CD4-positive, alpha-beta T cell treated with Interleukin-10 for 1 hour (primary cell): ENCODE measurements at regions not wholly inside any gene's neighbourhood (a gene's known extent, or its start where the extent isn't known, plus 50 kb on each side); places are given as distances from the start of the nearest gene placed in this dataset.
A peak's percentile ranks its signal among the peaks of the same experiment; 100 is the strongest.
"Not testable (repeated sequence)": the region's sequence is repeated elsewhere in the genome, so short reads cannot be mapped to it uniquely, and the experiment has no call there.

Source experiments
- DNase-seq: peaks from one replicate; pipeline ENCODE4 v3.0.0-alpha.2; 2020

- no peak for DNase-seq
These were observed 147.2 kb downstream of the NDUFA12 start for GRCh38 chr12:94856324-94856723.

DNA sequence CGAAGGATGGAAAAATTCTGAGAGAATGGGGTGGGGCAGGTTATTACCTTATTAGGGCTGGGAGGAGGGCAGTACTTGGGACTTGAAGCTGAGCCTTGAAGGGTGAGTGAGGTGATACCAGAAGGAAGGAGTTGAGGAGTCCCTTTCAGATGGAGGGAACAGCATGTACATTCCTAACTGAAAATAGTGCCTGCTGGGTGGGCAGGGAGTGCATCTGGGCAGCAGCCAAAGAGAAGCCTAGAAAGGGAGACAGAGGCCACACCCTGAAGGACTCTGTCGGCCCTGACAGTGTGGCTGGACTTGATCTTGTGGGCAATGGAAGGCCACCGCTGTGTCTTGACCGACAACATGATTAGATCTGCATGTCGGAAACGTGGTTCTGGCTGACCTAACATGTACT is 147.6 kb downstream of the NDUFA12 start:
- no peak for DNase-seq

DNA sequence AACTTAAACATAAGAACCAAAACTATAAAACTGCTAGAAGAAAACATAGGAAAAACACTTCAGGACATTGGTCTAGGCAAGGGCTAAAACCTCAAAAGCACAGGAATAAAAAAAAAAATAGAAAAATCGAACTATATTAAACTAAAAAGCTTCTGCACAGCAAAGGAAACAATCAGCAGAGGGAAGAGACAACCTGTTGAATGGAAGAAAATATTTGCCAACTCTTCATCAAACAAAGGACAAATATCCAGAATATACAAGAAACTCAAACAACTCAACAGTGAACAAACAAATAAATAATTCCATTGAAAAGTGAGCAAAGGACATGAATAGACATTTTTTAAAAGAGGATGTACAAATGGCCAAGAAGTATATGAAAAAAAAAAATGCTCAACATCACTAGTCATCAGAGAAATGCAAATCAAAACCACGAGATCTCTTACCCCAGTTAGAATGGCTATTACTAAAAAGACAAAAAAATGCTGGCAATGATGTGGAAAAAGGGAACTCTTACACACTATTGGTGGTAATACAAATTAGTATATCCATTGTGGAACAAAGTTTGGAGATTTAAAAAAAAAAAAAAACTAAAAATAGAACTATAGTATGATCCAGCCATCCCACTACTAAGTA is 152.0 kb downstream of the NDUFA12 start:
- DNase-seq = no peak

DNA sequence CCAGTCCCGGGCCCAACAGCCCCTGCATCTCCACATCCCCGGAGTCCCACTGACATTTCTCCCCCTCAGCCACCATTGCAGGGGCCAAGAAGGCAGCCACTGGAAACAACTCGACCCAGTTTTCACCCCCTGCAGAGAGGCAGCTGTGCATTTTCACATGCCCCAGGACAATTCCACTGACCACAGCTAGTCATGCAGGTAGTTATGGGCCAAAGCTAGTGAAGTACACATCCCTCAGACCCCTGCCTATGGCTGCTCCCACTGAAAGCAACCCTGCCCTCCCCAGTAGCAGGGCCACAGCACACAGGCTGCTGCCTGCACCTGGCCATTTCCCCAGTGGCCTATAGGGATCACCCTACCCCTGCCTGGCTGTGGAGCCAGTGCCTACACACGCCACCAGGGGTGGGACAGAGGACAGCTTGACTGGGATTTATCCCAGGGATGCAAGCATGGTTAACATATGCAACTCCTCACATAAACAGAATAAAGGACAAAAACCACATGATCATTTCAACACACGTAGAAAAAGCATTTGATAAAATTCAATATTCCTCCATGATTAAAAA is 154.0 kb downstream of the NDUFA12 start:
- no peak for DNase-seq

GRCh38 chr12:94848966-94849365 is 154.5 kb downstream of the NDUFA12 start:
- no peak for DNase-seq

DNA sequence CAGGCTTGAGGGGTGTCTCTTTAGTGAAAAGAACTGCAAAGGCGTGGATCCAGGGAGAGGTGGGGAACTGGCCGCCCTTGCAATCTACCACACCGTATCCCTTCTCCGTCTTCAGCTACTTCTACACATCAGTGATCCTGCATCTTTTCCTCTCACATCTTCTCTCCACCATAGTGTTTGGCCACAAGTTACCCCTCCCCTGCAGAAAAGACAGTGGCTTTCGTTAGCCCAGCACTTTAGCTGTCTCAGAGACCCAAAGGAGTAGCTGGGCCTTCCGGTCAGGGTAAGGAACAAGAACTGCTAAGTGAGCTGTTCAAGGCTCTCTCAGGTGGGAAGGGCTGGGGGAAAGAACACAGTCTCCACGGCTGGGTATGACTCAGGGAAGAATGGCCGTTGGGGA is 158.4 kb downstream of the NDUFA12 start:
- DNase-seq = no peak

- no peak for DNase-seq
These were observed 159.0 kb downstream of the NDUFA12 start for GRCh38 chr12:94844452-94844851.

- DNase-seq = no peak
These were observed 161.4 kb downstream of the NDUFA12 start for GRCh38 chr12:94841904-94842610.

DNA sequence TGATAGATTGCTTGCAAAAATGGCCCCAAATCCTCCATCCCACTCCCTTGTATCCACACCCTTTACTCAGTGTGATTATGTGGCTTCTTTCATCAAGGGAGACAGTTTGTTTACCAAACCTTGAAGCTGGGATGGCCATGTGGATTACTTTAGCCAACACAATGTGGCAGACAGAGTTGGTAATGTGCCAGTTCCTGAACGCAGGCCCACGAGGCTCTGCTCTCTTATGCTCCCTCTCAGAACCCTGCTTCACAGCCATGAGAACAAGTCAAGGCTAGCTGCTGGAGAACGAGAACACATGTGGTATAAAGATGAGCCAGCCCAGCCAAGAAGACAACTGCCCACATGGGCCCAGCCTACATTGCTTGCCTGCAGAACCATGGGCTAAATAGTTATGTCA is 162.3 kb downstream of the NDUFA12 start:
- DNase-seq = no peak

DNA sequence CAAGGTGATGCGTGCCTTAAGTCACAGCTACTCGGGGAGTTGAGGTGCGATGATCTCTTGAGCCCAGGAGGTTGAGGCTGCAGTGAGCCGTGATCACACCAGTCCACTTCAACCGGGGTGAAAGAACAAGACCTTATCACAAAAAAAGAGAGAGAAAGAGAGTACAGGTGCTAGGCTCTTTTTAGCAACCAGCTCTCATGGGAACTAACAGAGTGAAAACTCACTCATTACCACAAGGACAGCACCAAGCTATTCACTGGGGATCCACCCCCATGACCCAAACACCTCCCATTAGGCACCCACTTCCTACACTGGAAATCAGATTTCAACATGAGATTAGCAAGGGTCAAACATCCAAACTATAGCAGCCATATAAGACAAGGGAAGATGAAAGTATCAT is 164.2 kb downstream of the NDUFA12 start:
- no peak for DNase-seq

DNA sequence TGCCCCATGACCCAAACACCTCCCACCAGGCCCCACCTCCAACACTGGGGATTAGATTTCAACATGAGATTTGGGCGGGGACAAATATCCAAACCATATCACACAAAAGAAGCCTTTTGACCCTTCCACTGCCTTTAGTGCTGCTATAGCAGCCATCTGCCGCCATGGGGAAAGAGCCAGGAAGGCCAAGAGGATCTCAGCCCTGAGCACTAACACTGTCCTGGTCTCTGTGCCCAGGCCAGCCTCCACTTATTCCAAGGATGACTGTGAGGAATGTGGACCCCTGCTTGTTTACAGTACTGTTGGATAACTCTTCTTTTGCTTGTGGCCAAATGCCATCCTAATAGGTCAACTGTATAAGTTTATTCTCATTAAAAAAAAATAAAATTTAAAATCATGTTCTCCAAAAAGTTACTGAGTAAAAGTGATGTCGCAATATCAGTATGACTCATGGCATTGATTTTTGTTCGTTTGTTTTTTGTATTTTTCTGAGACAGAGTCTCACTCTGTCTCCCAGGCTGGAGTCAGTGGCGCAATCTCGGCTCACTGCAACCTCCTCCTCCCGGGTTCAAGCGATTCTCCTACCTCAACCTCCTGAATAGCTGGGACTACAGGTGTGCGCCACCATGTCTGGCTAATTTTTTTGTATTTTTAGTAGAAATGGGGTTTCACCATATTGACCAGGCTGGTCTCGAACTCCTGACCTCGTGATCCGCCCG is 166.4 kb downstream of the NDUFA12 start:
- DNase-seq = not testable (repeated sequence)

- no peak for DNase-seq
These were observed 169.4 kb downstream of the NDUFA12 start for GRCh38 chr12:94834036-94834625.

- DNase-seq = no peak
These were observed 170.5 kb downstream of the NDUFA12 start for GRCh38 chr12:94832780-94833681.

GRCh38 chr12:94832105-94832504 is 171.4 kb downstream of the NDUFA12 start:
- DNase-seq = no peak

DNA sequence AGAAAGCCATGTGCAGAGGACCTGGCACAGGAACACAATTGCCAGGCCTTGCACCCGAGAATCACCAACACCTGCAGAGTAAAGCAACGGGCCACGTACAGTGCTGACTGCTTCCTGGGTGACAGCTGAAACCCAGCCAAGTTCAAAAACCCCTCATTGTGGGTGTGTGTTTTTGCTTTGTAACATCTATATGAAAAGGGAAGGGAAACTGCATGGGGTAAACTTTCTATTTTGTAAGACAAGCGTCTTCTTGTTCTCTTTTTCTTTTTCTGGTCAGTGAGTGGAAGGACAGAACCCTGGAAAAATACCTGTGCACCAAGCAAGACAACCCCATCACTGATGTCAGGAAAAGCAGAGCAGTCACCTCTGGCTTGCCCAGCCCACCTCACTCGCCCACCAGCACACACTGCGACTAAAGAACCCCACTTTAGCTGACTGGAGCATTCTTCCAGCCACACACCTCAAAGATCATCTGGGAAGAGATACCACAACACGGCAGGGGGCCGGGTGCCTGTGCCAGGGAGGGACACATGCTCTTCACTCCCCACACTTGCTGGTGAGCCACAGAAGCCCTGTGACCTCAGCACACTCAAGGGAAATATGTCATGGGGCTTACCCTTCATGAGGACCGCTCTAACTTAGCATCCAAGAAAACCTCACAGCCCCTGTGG is 172.3 kb downstream of the NDUFA12 start:
- peak; percentile 8 for DNase-seq

- no peak for DNase-seq
These were observed 173.9 kb downstream of the NDUFA12 start for GRCh38 chr12:94829552-94829951.

DNA sequence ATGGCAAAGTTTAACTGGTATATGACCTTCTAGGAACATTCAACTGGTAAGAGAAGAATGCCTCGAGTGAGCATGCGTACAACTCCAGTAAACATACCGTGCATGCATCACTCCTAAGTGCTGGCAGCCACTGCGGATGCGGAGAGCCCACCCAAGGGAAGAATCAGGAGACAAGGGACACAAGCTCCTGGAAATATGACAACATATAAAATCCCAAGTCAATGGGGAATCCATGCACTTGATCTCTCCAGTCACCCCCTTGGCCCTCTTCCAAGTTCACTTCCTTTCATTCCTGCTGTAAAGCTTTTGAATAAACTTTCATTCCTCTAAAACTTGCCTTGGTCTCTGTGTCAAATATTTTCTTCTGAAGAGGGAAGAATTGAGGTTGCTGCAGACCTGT is 168.7 kb upstream of the TMCC3 start:
- no peak for DNase-seq

DNA sequence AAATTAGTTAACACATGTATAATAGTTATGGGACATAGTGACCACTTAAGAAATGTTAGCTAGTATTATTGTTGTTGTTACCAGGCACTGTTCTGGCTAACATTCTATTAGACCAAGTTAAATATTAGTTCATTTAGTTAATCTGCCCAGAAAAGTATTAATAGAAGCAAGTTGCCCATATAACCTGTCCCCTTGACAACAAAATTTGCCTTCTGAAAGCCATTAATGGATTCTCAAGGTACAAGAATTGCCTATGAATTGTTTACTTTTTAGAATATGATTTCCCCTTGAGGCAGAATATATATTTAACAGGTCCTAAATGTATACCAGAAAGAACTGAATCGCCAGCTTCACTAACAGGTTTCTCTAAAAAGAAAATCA is 167.3 kb upstream of the TMCC3 start:
- no peak for DNase-seq

DNA sequence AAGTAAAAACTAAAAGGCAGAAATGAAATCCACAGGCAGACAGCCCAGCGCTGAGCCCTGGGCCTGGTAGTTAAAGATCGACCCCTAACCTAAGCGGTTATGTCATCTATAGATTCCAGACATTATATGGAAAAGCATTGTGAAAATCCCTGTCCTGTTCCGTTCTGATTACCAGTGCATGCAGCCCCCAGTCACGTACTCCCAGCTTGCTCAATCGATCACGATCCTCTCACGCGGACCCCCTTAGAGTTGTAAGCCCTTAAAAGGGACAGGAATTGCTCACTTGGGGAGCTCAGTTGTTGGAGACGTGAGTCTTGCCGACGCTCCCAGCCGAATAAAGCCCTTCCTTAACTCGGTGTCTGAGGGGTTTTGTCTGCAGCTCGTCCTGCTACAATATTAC is 166.8 kb upstream of the TMCC3 start:
- DNase-seq = not testable (repeated sequence)

GRCh38 chr12:94816746-94817145 is 166.4 kb upstream of the TMCC3 start:
- DNase-seq = not testable (repeated sequence)

GRCh38 chr12:94815958-94816357 is 165.6 kb upstream of the TMCC3 start:
- DNase-seq = no peak

GRCh38 chr12:94815450-94815849 is 165.1 kb upstream of the TMCC3 start:
- DNase-seq = no peak
